ENCODE measurements at regions not wholly inside any gene's neighbourhood (a gene's known extent, or its start where the extent isn't known, plus 50 kb on each side); places are given as distances from the start of the nearest gene placed in this dataset.

DNA sequence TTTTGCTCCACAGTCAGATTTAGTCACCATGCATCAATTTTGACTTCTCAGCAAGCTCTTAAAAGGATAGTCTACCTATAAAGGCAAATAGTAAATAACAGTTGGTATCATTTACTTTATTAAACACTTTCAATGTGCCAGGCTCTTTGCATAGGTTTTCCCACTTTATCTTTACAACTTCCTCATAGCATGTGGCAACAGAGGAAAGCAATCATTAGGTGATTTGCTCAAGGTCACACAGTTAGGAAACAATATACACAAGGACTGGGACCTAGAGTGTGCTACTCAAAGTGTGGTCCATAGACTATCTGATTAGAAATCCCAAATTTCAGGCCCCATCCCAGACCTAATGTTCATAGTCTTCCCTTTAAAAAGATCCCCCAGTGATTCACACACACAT, 212.3 kb downstream of the MTERF1 start:
- TF ChIP-seq, protein P1, sequence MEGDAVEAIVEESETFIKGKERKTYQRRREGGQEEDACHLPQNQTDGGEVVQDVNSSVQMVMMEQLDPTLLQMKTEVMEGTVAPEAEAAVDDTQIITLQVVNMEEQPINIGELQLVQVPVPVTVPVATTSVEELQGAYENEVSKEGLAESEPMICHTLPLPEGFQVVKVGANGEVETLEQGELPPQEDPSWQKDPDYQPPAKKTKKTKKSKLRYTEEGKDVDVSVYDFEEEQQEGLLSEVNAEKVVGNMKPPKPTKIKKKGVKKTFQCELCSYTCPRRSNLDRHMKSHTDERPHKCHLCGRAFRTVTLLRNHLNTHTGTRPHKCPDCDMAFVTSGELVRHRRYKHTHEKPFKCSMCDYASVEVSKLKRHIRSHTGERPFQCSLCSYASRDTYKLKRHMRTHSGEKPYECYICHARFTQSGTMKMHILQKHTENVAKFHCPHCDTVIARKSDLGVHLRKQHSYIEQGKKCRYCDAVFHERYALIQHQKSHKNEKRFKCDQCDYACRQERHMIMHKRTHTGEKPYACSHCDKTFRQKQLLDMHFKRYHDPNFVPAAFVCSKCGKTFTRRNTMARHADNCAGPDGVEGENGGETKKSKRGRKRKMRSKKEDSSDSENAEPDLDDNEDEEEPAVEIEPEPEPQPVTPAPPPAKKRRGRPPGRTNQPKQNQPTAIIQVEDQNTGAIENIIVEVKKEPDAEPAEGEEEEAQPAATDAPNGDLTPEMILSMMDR (IDR thresholded peaks at IDR 0.05) = no peak
- no peak for TF ChIP-seq POLR2A (IDR thresholded peaks at IDR 0.05)
